HepG2 (cell line): ENCODE measurements at regions not wholly inside any gene's neighbourhood (a gene's known extent, or its start where the extent isn't known, plus 50 kb on each side); places are given as distances from the start of the nearest gene placed in this dataset.

Experiments used
- HOXA5 ChIP-seq: sonication (generic); formaldehyde crosslinking; IDR thresholded peaks from 2 replicates; pipeline ENCODE4 v1.4.0; 2020; ENCODE audit warnings: missing genetic modification reagents
- JUND ChIP-seq: sonication (generic); formaldehyde crosslinking; IDR thresholded peaks from 2 replicates; pipeline ENCODE4 v1.8.0; 2022; ENCODE audit warnings: mild to moderate bottlenecking, missing genetic modification reagents
- KDM3A ChIP-seq: IDR thresholded peaks from 2 replicates; pipeline ENCODE4 v1.6.1; 2018; ENCODE audit warnings: low read depth, missing compliant biosample characterization
- KDM6A ChIP-seq: IDR thresholded peaks from 2 replicates; pipeline ENCODE4 v1.6.1; 2016; ENCODE audit warnings: low read depth
- MIXL1 ChIP-seq: IDR thresholded peaks from 2 replicates; pipeline ENCODE4 v1.6.1; 2016
- MZF1 ChIP-seq: sonication (generic); formaldehyde crosslinking; IDR thresholded peaks from 2 replicates; pipeline ENCODE4 v1.8.1; 2023; ENCODE audit warnings: mild to moderate bottlenecking, missing genetic modification reagents, borderline replicate concordance
- NR2F2 ChIP-seq: IDR thresholded peaks from 2 replicates; pipeline ENCODE4 v1.6.1; 2012; ENCODE audit warnings: low read depth, inconsistent platforms, borderline replicate concordance
- PCBP2 ChIP-seq: fragments of 200-400 bp; formaldehyde crosslinking; optimal IDR thresholded peaks from 2 replicates; pipeline ENCODE3; 2018; ENCODE audit warnings: low read length, low read depth; ENCODE audit not compliant: poor library complexity, severe bottlenecking
- RCOR2 ChIP-seq: IDR thresholded peaks from 2 replicates; pipeline ENCODE4 v1.6.1; 2016; ENCODE audit warnings: missing biosample characterization, missing genetic modification reagents
- SIX1 ChIP-seq: sonication (generic); formaldehyde crosslinking; IDR thresholded peaks from 2 replicates; pipeline ENCODE4 v1.4.0; 2020; ENCODE audit warnings: missing genetic modification reagents, borderline replicate concordance
- SOX5 ChIP-seq: IDR thresholded peaks from 2 replicates; pipeline ENCODE4 v1.6.1; 2016; ENCODE audit warnings: borderline replicate concordance
- XRCC5 ChIP-seq: fragments of 200-400 bp; formaldehyde crosslinking; optimal IDR thresholded peaks from 2 replicates; pipeline ENCODE3; 2017; ENCODE audit warnings: mild to moderate bottlenecking, low read length
- ZNF317 ChIP-seq: sonication (generic); formaldehyde crosslinking; IDR thresholded peaks from 2 replicates; pipeline ENCODE4 v1.5.0; 2020; ENCODE audit warnings: mild to moderate bottlenecking, missing genetic modification reagents
- ZNF556 ChIP-seq: sonication (generic); formaldehyde crosslinking; IDR thresholded peaks from 2 replicates; pipeline ENCODE4 v1.4.0; 2020; ENCODE audit warnings: mild to moderate bottlenecking, missing genetic modification reagents, borderline replicate concordance
- ZNF878 ChIP-seq: sonication (generic); formaldehyde crosslinking; IDR thresholded peaks from 2 replicates; pipeline ENCODE4 v1.8.1; 2023; ENCODE audit warnings: mild to moderate bottlenecking, missing genetic modification reagents, moderate library complexity
- TF ChIP-seq, protein P1 (sequence below): sonication (generic); formaldehyde crosslinking; IDR thresholded peaks from 2 replicates; pipeline ENCODE4 v1.5.1; 2020; ENCODE audit warnings: mild to moderate bottlenecking, missing genetic modification reagents, moderate library complexity
- TF ChIP-seq, protein P2 (sequence below): sonication (generic); formaldehyde crosslinking; IDR thresholded peaks from 2 replicates; pipeline ENCODE4 v1.4.0; 2020; ENCODE audit warnings: missing genetic modification reagents
- TF ChIP-seq, protein P3 (sequence below): sonication (generic); IDR thresholded peaks from 2 replicates; pipeline ENCODE4 v1.6.1; 2016; ENCODE audit warnings: low read depth, borderline replicate concordance
- TF ChIP-seq, protein P4 (sequence below): IDR thresholded peaks from 2 replicates; pipeline ENCODE4 v1.6.1; 2016; ENCODE audit warnings: low read depth, borderline replicate concordance
- TF ChIP-seq, protein P5 (sequence below): IDR thresholded peaks from 2 replicates; pipeline ENCODE4 v1.6.1; 2016
- TF ChIP-seq, protein P6 (sequence below): sonication (generic); formaldehyde crosslinking; IDR thresholded peaks from 2 replicates; pipeline ENCODE4 v1.4.0; 2020; ENCODE audit warnings: missing genetic modification reagents

DNA sequence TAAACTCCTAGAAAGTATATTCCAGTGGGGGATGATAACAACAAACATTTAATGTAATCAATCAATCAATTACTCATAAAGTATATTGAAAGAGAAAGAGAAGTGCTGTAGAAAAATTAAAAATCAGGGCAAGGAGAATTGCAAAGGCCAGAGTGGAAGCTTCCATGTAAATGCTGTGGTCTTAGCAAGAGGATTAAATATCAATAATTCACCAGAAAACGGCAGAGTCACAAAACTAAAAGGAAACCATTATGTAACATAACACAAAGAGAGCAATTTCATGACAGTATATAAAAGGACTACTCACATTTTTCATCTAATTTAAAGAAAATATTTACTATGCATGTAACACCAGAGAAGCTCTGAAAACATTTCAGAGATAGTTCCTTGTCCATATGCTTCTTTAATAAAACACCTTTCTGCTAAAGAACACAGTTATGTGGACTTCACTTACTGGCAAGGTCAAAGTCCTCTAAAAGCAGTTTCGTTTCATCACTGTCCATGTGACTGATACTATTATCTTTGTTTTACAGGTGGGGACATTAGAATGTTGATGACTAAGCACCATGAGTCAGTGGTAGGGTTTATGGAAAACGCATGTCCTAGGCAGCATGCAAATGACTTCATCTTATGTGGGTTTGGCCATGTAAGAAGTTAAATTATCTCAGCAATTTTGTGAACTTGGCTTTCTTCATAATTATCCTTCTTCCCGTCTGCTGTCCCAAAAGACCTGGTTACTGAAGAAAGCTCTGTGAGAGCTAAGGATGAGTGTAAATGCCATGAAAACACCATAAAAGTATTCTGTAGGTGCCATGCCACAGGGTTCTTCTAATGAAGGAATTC lies 185.8 kb upstream of the TENT5A start (continued):
- 0 out of 2 replicates have a peak, but pooled peaks have one; percentile 14 for TF ChIP-seq SIX1 (CRISPR knock-in tag)
- TF ChIP-seq, protein P1, sequence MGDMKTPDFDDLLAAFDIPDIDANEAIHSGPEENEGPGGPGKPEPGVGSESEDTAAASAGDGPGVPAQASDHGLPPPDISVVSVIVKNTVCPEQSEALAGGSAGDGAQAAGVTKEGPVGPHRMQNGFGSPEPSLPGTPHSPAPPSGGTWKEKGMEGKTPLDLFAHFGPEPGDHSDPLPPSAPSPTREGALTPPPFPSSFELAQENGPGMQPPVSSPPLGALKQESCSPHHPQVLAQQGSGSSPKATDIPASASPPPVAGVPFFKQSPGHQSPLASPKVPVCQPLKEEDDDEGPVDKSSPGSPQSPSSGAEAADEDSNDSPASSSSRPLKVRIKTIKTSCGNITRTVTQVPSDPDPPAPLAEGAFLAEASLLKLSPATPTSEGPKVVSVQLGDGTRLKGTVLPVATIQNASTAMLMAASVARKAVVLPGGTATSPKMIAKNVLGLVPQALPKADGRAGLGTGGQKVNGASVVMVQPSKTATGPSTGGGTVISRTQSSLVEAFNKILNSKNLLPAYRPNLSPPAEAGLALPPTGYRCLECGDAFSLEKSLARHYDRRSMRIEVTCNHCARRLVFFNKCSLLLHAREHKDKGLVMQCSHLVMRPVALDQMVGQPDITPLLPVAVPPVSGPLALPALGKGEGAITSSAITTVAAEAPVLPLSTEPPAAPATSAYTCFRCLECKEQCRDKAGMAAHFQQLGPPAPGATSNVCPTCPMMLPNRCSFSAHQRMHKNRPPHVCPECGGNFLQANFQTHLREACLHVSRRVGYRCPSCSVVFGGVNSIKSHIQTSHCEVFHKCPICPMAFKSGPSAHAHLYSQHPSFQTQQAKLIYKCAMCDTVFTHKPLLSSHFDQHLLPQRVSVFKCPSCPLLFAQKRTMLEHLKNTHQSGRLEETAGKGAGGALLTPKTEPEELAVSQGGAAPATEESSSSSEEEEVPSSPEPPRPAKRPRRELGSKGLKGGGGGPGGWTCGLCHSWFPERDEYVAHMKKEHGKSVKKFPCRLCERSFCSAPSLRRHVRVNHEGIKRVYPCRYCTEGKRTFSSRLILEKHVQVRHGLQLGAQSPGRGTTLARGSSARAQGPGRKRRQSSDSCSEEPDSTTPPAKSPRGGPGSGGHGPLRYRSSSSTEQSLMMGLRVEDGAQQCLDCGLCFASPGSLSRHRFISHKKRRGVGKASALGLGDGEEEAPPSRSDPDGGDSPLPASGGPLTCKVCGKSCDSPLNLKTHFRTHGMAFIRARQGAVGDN (CRISPR knock-in tag): no peak
- TF ChIP-seq, protein P2, sequence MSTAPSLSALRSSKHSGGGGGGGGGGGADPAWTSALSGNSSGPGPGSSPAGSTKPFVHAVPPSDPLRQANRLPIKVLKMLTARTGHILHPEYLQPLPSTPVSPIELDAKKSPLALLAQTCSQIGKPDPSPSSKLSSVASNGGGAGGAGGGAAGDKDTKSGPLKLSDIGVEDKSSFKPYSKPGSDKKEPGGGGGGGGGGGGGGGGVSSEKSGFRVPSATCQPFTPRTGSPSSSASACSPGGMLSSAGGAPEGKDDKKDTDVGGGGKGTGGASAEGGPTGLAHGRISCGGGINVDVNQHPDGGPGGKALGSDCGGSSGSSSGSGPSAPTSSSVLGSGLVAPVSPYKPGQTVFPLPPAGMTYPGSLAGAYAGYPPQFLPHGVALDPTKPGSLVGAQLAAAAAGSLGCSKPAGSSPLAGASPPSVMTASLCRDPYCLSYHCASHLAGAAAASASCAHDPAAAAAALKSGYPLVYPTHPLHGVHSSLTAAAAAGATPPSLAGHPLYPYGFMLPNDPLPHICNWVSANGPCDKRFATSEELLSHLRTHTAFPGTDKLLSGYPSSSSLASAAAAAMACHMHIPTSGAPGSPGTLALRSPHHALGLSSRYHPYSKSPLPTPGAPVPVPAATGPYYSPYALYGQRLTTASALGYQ (CRISPR knock-in tag): 0 out of 2 replicates have a peak, but pooled peaks have one; percentile 21
- peak; percentile 56; the same call in 1 of the 2 replicates for TF ChIP-seq KDM6A (CRISPR knock-in tag)
- TF ChIP-seq PCBP2: no peak
- TF ChIP-seq NR2F2: no peak
- TF ChIP-seq KDM3A (CRISPR knock-in tag): no peak
- TF ChIP-seq, protein P3, sequence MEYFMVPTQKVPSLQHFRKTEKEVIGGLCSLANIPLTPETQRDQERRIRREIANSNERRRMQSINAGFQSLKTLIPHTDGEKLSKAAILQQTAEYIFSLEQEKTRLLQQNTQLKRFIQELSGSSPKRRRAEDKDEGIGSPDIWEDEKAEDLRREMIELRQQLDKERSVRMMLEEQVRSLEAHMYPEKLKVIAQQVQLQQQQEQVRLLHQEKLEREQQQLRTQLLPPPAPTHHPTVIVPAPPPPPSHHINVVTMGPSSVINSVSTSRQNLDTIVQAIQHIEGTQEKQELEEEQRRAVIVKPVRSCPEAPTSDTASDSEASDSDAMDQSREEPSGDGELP: peak; percentile 81; the same call in 1 of the 2 replicates
- no peak for TF ChIP-seq XRCC5
- peak; percentile 38; the same call in 1 of the 2 replicates for TF ChIP-seq MIXL1 (CRISPR knock-in tag)
- TF ChIP-seq ZNF556 (CRISPR knock-in tag): no peak
- TF ChIP-seq MZF1: no peak
- peak; percentile 83; the same call in 1 of the 2 replicates for TF ChIP-seq SOX5 (CRISPR knock-in tag)
- peak; percentile 58; the same call in 1 of the 2 replicates for TF ChIP-seq RCOR2 (CRISPR knock-in tag)
- peak; percentile 61; the same call in 1 of the 2 replicates for TF ChIP-seq ZNF317 (CRISPR knock-in tag)
- TF ChIP-seq JUND (CRISPR knock-in tag): 0 out of 2 replicates have a peak, but pooled peaks have one; percentile 49
- TF ChIP-seq HOXA5 (CRISPR knock-in tag): no peak
- TF ChIP-seq, protein P4, sequence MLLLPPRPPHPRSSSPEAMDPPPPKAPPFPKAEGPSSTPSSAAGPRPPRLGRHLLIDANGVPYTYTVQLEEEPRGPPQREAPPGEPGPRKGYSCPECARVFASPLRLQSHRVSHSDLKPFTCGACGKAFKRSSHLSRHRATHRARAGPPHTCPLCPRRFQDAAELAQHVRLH (CRISPR knock-in tag): no peak
- TF ChIP-seq, protein P5, sequence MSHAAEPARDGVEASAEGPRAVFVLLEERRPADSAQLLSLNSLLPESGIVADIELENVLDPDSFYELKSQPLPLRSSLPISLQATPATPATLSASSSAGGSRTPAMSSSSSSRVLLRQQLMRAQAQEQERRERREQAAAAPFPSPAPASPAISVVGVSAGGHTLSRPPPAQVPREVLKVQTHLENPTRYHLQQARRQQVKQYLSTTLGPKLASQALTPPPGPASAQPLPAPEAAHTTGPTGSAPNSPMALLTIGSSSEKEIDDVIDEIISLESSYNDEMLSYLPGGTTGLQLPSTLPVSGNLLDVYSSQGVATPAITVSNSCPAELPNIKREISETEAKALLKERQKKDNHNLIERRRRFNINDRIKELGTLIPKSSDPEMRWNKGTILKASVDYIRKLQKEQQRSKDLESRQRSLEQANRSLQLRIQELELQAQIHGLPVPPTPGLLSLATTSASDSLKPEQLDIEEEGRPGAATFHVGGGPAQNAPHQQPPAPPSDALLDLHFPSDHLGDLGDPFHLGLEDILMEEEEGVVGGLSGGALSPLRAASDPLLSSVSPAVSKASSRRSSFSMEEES (CRISPR knock-in tag): peak; percentile 96
- TF ChIP-seq, protein P6, sequence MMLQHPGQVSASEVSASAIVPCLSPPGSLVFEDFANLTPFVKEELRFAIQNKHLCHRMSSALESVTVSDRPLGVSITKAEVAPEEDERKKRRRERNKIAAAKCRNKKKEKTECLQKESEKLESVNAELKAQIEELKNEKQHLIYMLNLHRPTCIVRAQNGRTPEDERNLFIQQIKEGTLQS (CRISPR knock-in tag): peak; percentile 92
- no peak for TF ChIP-seq ZNF878 (CRISPR knock-in tag)
